Stimulated activated CD8-positive, alpha-beta memory T cell treated with anti-CD3 and anti-CD28 coated beads, Interleukin-15, amount 100 ng/mL, for 24 hours (primary cell): ENCODE measurements at regions not wholly inside any gene's neighbourhood (a gene's known extent, or its start where the extent isn't known, plus 50 kb on each side); places are given as distances from the start of the nearest gene placed in this dataset.

Experiments
- DNase-seq: peaks from one replicate; pipeline ENCODE4 v3.0.0-alpha.2; 2020; ENCODE audit warnings: low read depth

GRCh38 chr7:67553378-67553777, 556.7 kb downstream of the TYW1 start:
- DNase-seq, result no peak

DNA sequence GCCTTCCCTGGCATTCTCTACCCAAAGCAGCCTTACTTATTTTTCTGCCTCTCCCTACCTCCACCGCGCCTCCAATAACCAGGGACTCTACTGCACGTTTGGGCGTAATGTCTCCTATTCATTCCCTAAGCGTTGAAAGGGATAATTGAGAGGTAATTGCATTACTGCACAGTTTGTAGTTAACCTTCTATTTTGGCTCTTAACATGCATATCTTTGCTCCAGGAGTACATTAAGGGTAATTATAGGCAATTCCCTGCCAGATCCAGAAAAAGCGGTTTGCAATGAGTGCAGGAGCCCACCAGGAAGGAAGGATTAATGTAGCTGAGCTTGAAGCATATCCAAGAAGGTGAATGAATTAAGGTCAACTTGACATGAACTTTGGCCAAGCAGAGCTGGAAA, 558.4 kb downstream of the TYW1 start:
- no peak for DNase-seq

DNA sequence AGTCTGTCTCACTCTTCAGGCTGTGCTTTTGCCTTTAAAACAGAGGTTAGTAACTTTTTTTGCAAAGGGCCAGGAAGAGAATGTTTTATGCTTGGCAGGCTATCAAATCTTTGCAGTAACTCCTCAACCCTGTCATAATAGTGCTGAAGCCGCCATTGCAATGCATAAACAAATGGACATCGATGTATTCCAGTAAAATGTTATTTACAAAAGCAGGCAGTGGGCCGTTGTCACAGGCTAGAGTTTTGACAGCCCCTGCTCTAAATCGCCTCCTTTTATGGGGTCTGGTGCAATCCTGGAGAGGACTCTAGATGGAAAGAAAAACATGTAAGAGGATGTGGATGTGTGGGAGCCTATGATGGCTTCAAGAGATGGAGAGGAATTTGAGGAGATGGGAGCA, 568.3 kb downstream of the TYW1 start:
- DNase-seq, result no peak

GRCh38 chr7:67566101-67566500, 569.5 kb downstream of the TYW1 start:
- no peak for DNase-seq

GRCh38 chr7:67571026-67571545, 574.5 kb downstream of the TYW1 start:
- no peak for DNase-seq

- DNase-seq, result no peak
These were observed 577.0 kb downstream of the TYW1 start for GRCh38 chr7:67573639-67574038.

DNA sequence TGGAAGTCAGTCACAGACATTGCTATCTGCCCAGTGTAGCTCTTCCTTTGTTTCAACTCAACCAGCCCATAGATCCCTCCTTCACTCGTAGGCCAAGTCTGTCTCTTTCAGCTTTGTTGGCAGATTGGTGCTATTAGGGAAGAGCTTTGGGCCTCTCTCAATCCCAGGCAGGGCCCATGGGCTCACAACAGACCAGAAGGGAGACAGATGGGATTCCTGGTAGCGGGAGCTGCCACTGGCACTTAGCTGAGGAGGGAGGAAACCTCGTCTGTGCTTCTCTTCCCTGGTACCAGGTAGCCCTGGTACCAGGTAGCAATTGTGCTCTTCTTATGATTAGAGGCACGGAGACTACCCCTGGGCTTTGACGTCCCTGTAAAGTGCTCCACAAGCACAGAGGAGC, 592.0 kb downstream of the TYW1 start:
- no peak for DNase-seq

GRCh38 chr7:67589183-67589582, 592.5 kb downstream of the TYW1 start:
- no peak for DNase-seq

GRCh38 chr7:67590649-67591048, 594.0 kb downstream of the TYW1 start:
- no peak for DNase-seq

GRCh38 chr7:67593794-67594193, 597.2 kb downstream of the TYW1 start:
- no peak for DNase-seq

DNA sequence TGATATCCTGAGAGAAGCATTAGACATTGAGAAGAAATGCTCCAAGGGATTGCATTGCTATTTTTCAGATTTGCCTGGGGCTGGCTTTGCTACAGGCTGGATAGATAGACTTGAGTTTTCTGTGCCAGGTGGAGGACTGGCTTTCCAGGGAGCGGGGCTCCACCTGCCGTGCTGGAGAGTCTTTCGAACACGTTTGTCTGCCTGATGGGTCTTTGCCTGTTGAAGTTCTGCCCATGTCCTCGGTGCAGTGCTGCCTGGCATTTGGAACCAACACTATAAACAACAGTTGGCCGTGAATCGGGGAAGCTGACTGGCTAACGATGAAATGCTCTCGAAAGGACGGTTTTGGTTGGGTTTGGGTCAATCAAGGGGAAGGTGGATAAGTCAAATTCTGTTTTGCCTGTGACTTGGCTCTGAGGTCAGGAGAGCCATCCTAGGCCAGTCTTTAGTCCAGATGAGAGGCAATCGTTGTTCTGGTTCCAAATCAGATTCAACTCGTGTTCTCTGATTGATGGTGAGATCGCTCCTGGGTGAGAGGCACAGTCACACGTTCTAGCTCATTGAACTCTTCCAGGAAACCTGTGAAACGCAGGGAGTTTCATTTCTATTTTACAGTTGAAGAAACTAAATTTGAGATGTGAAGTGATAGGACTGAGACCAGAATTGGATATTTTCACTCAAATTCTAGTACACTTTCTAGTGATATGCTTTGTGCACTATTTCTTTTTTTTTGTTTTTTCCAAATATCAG, 599.0 kb downstream of the TYW1 start:
- DNase-seq, result no peak

- DNase-seq, result no peak
These were observed 600.5 kb downstream of the TYW1 start for GRCh38 chr7:67597161-67597560.

DNA sequence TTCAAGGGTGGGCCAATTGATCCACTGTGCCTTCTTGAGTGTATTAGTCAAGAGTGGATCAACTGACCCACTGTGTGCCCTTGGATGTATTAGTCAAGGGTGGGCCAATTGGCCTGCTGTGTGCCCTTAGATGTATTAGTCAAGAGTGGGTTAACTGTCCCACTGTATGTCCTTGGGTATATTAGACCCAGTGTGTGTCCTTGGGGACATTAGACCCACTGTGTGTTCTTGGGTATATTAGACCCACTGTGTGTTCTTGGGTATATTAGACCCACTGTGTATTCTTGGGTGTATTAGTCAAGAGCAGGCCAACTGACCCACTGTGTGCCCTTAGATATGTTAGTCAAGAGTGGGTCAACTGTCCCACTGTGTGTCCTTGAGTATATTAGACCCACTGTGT, 601.8 kb downstream of the TYW1 start:
- no peak for DNase-seq

GRCh38 chr7:67599331-67600062, 602.9 kb downstream of the TYW1 start:
- DNase-seq, result no peak

GRCh38 chr7:67602246-67602887, 605.7 kb downstream of the TYW1 start:
- no peak for DNase-seq

GRCh38 chr7:67604461-67605386, 608.1 kb downstream of the TYW1 start:
- DNase-seq, result no peak

GRCh38 chr7:67608806-67609205, 612.2 kb downstream of the TYW1 start:
- no peak for DNase-seq

DNA sequence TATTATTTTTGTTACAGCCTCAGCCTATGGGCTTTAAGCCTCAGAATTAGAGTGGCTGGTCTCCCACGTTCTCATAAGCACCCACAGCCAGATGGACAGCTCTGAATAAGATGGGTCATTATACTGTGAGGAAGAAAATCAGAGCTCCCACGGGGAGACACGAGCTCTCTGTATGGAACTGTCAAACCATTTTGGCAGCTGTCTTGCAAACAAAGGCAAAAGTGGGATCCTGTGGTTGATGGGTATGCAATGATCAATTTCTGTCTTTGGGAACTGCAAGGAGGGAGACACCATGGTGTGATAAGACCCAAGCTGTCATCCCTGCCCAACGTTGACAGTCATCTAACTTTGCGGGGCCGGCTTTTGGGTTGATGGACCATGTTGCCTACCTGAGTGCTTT, 614.3 kb downstream of the TYW1 start:
- DNase-seq, result no peak

GRCh38 chr7:67614843-67615242, 618.2 kb downstream of the TYW1 start:
- DNase-seq, result no peak

- DNase-seq, result no peak
These were observed 619.9 kb downstream of the TYW1 start for GRCh38 chr7:67616517-67616916.

GRCh38 chr7:67618556-67619162, 622.0 kb downstream of the TYW1 start:
- no peak for DNase-seq
